ENCODE measurements at regions not wholly inside any gene's neighbourhood (a gene's known extent, or its start where the extent isn't known, plus 50 kb on each side); places are given as distances from the start of the nearest gene placed in this dataset.

GRCh38 chr3:152100491-152101132 lies 168.1 kb upstream of the MBNL1 start:
- no peak for TF ChIP-seq REST (IDR thresholded peaks at IDR 0.05; ENCODE audit: insufficient read depth in 1 of 2, low read depth in 2 of 2, low read length in 1 of 2)
- TF ChIP-seq CTCF (IDR thresholded peaks at IDR 0.05): no peak
- no peak for TF ChIP-seq POLR2AphosphoS5 (IDR thresholded peaks at IDR 0.05; ENCODE audit: low read depth, low read length)
